IMR-90 (cell line): ENCODE measurements at regions not wholly inside any gene's neighbourhood (a gene's known extent, or its start where the extent isn't known, plus 50 kb on each side); places are given as distances from the start of the nearest gene placed in this dataset.

Experiments
- ATAC-seq: fragments of 200-7000 bp; cut with Tn5 transposase; 2 replicates; pipeline ENCODE4 v1.9.1; 2020; ENCODE audit warnings: low read depth, mild to moderate bottlenecking, moderate library complexity
- BruUV-seq: library from RNA; stranded (reverse); fragments of 400-500 nt; replicated peaks from 2 replicates; lab custom pipeline; 2021; lab: Mats Ljungman, UMichigan
- CTCF ChIA-PET: fragments of 300-600 bp; formaldehyde crosslinking; extraction: SDS; loops from one replicate; lab custom pipeline; 2021; ENCODE audit warnings: antibody characterized with exemption; lab: Yijun Ruan, JAX
- POLR2A ChIA-PET: fragments of 300-600 bp; sonication (Branson Sonifier 250); formaldehyde crosslinking; loops from one replicate; lab custom pipeline; 2022; ENCODE audit warnings: antibody characterized with exemption; ENCODE audit not compliant: unreplicated experiment; lab: Charles Lee
- DNase-seq: peaks from one replicate; pipeline ENCODE4 v3.0.0; 2013
- H2AFZ ChIP-seq: replicated peaks from 2 replicates; pipeline ENCODE3; 2013; ENCODE audit warnings: low read length, mild to moderate bottlenecking; ENCODE audit not compliant: poor library complexity
- H2AK5ac ChIP-seq: 2 replicates; pipeline ENCODE4 v1.6.1; 2013; ENCODE audit warnings: low read depth, low read length, inconsistent platforms
- H2AK9ac ChIP-seq: replicated peaks from 2 replicates; pipeline ENCODE3; 2013; ENCODE audit warnings: mild to moderate bottlenecking, low read depth, low read length, moderate library complexity; ENCODE audit not compliant: poor library complexity
- H2BK120ac ChIP-seq: 2 replicates; pipeline ENCODE4 v1.6.1; 2013; ENCODE audit warnings: low read depth, low read length, inconsistent platforms
- H2BK15ac ChIP-seq: 3 replicates; pipeline ENCODE4 v1.6.1; 2013; ENCODE audit warnings: low read depth, low read length, inconsistent platforms
- H2BK20ac ChIP-seq: 2 replicates; pipeline ENCODE4 v1.6.1; 2013; ENCODE audit warnings: low read depth, mild to moderate bottlenecking, inconsistent platforms, low read length, moderate library complexity
- H2BK5ac ChIP-seq: 2 replicates; pipeline ENCODE4 v1.6.1; 2013; ENCODE audit warnings: mild to moderate bottlenecking, low read depth, low read length, inconsistent platforms; ENCODE audit not compliant: poor library complexity, severe bottlenecking
- H3K14ac ChIP-seq: replicated peaks from 2 replicates; pipeline ENCODE4 v1.6.1; 2013; ENCODE audit warnings: low read depth, low read length, inconsistent platforms
- H3K18ac ChIP-seq: 2 replicates; pipeline ENCODE4 v1.6.1; 2013; ENCODE audit warnings: low read depth, low read length, control low read depth
- H3K23ac ChIP-seq: 2 replicates; pipeline ENCODE4 v1.6.1; 2013; ENCODE audit warnings: low read depth, low read length, inconsistent platforms
- H3K27ac ChIP-seq: 2 replicates; pipeline ENCODE4 v1.5.1; 2013; ENCODE audit warnings: mild to moderate bottlenecking, control low read depth, low read length; ENCODE audit not compliant: insufficient read depth
- H3K27me3 ChIP-seq: 2 replicates; pipeline ENCODE4 v1.6.1; 2013; ENCODE audit warnings: low read length; ENCODE audit not compliant: control insufficient read depth, insufficient read depth
- H3K36me3 ChIP-seq: 2 replicates; pipeline ENCODE4 v1.6.1; 2013; ENCODE audit warnings: low read length, mixed read lengths; ENCODE audit not compliant: control insufficient read depth, insufficient read depth
- H3K4ac ChIP-seq: 2 replicates; pipeline ENCODE4 v1.6.1; 2013; ENCODE audit warnings: low read depth, low read length, inconsistent platforms
- H3K4me1 ChIP-seq: 2 replicates; pipeline ENCODE4 v1.6.1; 2013; ENCODE audit warnings: low read length, mixed read lengths; ENCODE audit not compliant: control insufficient read depth, insufficient read depth
- H3K4me2 ChIP-seq: 2 replicates; pipeline ENCODE4 v1.6.1; 2013; ENCODE audit warnings: low read depth, mild to moderate bottlenecking, control low read depth, low read length, moderate library complexity
- H3K4me3 ChIP-seq: 2 replicates; pipeline ENCODE4 v1.5.1; 2013; ENCODE audit warnings: low read depth, mild to moderate bottlenecking, control low read depth, low read length, moderate library complexity; ENCODE audit not compliant: insufficient read depth
- H3K56ac ChIP-seq: 2 replicates; pipeline ENCODE4 v1.6.1; 2013; ENCODE audit warnings: low read length, inconsistent platforms; ENCODE audit not compliant: insufficient read depth; ENCODE audit errors: extremely low read depth
- H3K79me1 ChIP-seq, 2 experiments: 2 replicates each; pipeline ENCODE4 v1.6.1; 2013; ENCODE audit warnings: low read length in 2 of 2, inconsistent platforms in 1 of 2, low read depth in 1 of 2
- H3K9ac ChIP-seq: 2 replicates; pipeline ENCODE4 v1.6.1; 2013; ENCODE audit warnings: low read depth, low read length, control low read depth
- H3K9me1 ChIP-seq: 2 replicates; pipeline ENCODE4 v1.6.1; 2013; ENCODE audit warnings: low read length, inconsistent platforms; ENCODE audit not compliant: insufficient read depth
- H3K9me3 ChIP-seq: 2 replicates; pipeline ENCODE4 v1.6.1; 2013; ENCODE audit warnings: low read length; ENCODE audit not compliant: control insufficient read depth, insufficient read depth
- H4K20me1 ChIP-seq: 2 replicates; pipeline ENCODE4 v1.6.1; 2013; ENCODE audit warnings: low read length, inconsistent platforms; ENCODE audit not compliant: insufficient read depth
- H4K5ac ChIP-seq: 2 replicates; pipeline ENCODE4 v1.6.1; 2013; ENCODE audit warnings: mild to moderate bottlenecking, low read depth, low read length, control low read depth
- H4K8ac ChIP-seq, 2 experiments: 2 replicates each; pipeline ENCODE4 v1.6.1; 2013; ENCODE audit warnings: low read depth in 2 of 2, low read length in 2 of 2, control low read depth in 1 of 2, inconsistent platforms in 1 of 2
- H4K91ac ChIP-seq: 2 replicates; pipeline ENCODE4 v1.6.1; 2013; ENCODE audit warnings: low read depth, low read length, inconsistent platforms; ENCODE audit not compliant: insufficient read depth
- CHD1 ChIP-seq: IDR thresholded peaks from 2 replicates; pipeline ENCODE4 v1.6.1; 2012; ENCODE audit warnings: low read depth, low read length, improper control_type of control experiment
- MXI1 ChIP-seq: IDR thresholded peaks from 2 replicates; pipeline ENCODE4 v1.6.1; 2012; ENCODE audit warnings: low read depth, mild to moderate bottlenecking, low read length, moderate library complexity, borderline replicate concordance
- RAD21 ChIP-seq: IDR thresholded peaks from 2 replicates; pipeline ENCODE4 v1.6.1; 2012; ENCODE audit warnings: low read length, improper control_type of control experiment
- WGBS, 2 experiments: methylation state at CpG; one replicate each; pipeline versions ENCODE4 v1.1.5 to v1.1.7; 2013; ENCODE audit warnings: missing lambda C conversion rate in 2 of 2; ENCODE audit not compliant: insufficient read length in 1 of 2; ENCODE audit errors: extremely low coverage in 2 of 2; 5-methylcytosine and 5-hydroxymethylcytosine counted together
- dilution Hi-C: fragments of 300-500 bp; cut with HindIII; formaldehyde crosslinking; loops from one replicate; pipeline ENCODE4 v1.14.3; 2018; ENCODE audit warnings: low sequenced_read_pairs; ENCODE audit not compliant: unreplicated experiment
- in situ Hi-C: fragments of 300-500 bp; cut with MboI; formaldehyde crosslinking; loops from 3 replicates; pipeline ENCODE4 v1.14.3; 2019; ENCODE audit warnings: low sequenced_read_pairs, inconsistent platforms, mixed read lengths
- intact Hi-C: fragments of 100-400 bp; cut with micrococcal nuclease; formaldehyde crosslinking; loops from 2 replicates; pipeline ENCODE4 v1.10.0; 2022

GRCh38 chr12:74018849-74019248 lies 518.8 kb upstream of the ATXN7L3B start:
- H3K23ac ChIP-seq: no peak overlapping the region
- no peaks in the 10 kb centered on the region for H3K9me1 ChIP-seq
- H2AFZ ChIP-seq: no peak overlapping the region
- in situ Hi-C loops: no loop called here
- H3K4me2 ChIP-seq: no peak overlapping the region
- H2BK120ac ChIP-seq: no peak overlapping the region
- H2BK5ac ChIP-seq: no peak overlapping the region
- H3K18ac ChIP-seq: no peak overlapping the region
- POLR2A ChIA-PET: no interaction called here
- no peaks in the 10 kb centered on the region for H3K27me3 ChIP-seq
- no peak for DNase-seq
- ATAC-seq: no peak
- CTCF ChIA-PET: no interaction called here
- dilution Hi-C loops: no loop called here
- H3K27ac ChIP-seq: no peak overlapping the region
- intact Hi-C loops: no loop called here
- H4K8ac ChIP-seq: no peak overlapping the region
- H2AK5ac ChIP-seq: no peak overlapping the region
- no peak overlapping the region for H3K56ac ChIP-seq
- no peak overlapping the region for H2AK9ac ChIP-seq
- no CpG with 5 or more reads among the region's 1 CpG for WGBS, 2 experiments
- H2BK20ac ChIP-seq: no peak overlapping the region
- H3K4me1 ChIP-seq: no peaks in the 10 kb centered on the region
- no TSS peak for BruUV-seq
- no peak overlapping the region for H3K14ac ChIP-seq
- H3K9ac ChIP-seq: no peak overlapping the region
- no peaks in the 10 kb centered on the region for H3K36me3 ChIP-seq
- no peak overlapping the region for H4K91ac ChIP-seq
- no peak overlapping the region for H3K4ac ChIP-seq
- no peak overlapping the region for H4K5ac ChIP-seq
- H2BK15ac ChIP-seq: no peak overlapping the region
- no peaks in the 10 kb centered on the region for H4K20me1 ChIP-seq
- no peaks in the 10 kb centered on the region for H3K79me1 ChIP-seq
- peaks cover 8% of the 10 kb centered on the region for H3K9me3 ChIP-seq
- TF ChIP-seq CHD1 (no peak), MXI1 (no peak), RAD21 (no peak)
- no peak overlapping the region for H3K4me3 ChIP-seq
